Thyroid gland (tissue), 4 donors: ENCODE measurements at regions not wholly inside any gene's neighbourhood (a gene's known extent, or its start where the extent isn't known, plus 50 kb on each side); places are given as distances from the start of the nearest gene placed in this dataset.

Experiments used
- CTCF ChIP-seq, 6 experiments: fragments of 200-600 bp in 3 of 6; fragments of 450-650 bp in 3 of 6; sonication (generic) in 3 of 6; IDR thresholded peaks; one replicate each; pipeline ENCODE4 v1.5.1; 2016 to 2019; ENCODE audit warnings: antibody characterized with exemption in 6 of 6, mild to moderate bottlenecking in 2 of 6, inconsistent platforms in 1 of 6, moderate library complexity in 1 of 6
- POLR2A ChIP-seq, 2 donors: fragments of 450-650 bp; IDR thresholded peaks; one replicate each; pipeline ENCODE4 v1.6.1; 2017; ENCODE audit warnings: antibody characterized with exemption in 2 of 2, mild to moderate bottlenecking in 2 of 2, moderate library complexity in 1 of 2

DNA sequence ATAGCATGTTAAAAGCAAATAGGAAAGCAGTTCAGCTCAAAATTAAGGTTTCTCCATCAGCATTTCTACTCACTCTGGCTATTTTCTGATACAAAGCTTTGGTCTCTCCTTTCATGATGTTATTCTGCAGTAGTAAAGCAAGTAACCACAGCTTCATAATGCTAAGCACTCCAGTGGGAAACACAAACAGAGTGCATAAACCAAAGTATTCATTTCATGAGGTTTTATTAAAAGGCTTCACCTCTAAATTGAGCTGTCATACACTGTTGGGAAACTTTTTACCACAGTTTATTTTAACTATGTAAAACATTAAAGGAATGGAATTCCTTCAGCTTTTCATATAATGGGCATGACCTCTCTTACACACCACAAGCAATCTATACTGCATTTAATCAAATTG is 157.9 kb upstream of the LMO3 start:
- no peak for TF ChIP-seq CTCF (IDR thresholded peaks at IDR 0.05)
- no peak for TF ChIP-seq POLR2A (IDR thresholded peaks at IDR 0.05)
